MM.1S (cell line): ENCODE measurements at regions not wholly inside any gene's neighbourhood (a gene's known extent, or its start where the extent isn't known, plus 50 kb on each side); places are given as distances from the start of the nearest gene placed in this dataset.

Experiments
- EZH2 ChIP-seq: fragments of 300-600 bp; sonication (generic); optimal IDR thresholded peaks from 2 replicates; pipeline ENCODE3; 2017; ENCODE audit warnings: low read depth, mild to moderate bottlenecking, antibody characterized with exemption, low read length, mixed read lengths
- TF ChIP-seq, protein P1 (sequence below): fragments of 300-600 bp; sonication (generic); IDR thresholded peaks from 2 replicates; pipeline ENCODE4 v1.5.1; 2016; ENCODE audit warnings: antibody characterized with exemption, low read length, mixed read lengths

DNA sequence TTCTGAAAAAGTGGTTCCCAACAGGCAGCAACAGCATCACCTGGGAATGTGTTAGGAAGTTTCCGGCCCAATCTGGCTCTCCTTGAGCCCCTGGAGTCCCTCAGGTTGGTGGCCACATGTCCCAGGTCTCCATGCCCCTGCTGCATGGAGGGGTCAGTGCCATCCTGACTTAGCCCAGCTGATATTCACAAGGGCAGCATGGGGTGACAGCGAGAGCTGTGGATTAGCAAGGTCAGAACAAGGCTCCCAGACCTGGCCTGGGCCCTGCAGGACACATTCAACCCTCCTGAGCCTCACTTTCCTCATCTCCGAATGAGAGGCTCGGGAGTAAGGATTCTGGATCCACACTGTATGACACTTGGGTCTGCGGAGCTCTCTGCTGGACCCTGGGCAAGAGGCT lies 243.8 kb upstream of the TLE3 start:
- TF ChIP-seq, protein P1, sequence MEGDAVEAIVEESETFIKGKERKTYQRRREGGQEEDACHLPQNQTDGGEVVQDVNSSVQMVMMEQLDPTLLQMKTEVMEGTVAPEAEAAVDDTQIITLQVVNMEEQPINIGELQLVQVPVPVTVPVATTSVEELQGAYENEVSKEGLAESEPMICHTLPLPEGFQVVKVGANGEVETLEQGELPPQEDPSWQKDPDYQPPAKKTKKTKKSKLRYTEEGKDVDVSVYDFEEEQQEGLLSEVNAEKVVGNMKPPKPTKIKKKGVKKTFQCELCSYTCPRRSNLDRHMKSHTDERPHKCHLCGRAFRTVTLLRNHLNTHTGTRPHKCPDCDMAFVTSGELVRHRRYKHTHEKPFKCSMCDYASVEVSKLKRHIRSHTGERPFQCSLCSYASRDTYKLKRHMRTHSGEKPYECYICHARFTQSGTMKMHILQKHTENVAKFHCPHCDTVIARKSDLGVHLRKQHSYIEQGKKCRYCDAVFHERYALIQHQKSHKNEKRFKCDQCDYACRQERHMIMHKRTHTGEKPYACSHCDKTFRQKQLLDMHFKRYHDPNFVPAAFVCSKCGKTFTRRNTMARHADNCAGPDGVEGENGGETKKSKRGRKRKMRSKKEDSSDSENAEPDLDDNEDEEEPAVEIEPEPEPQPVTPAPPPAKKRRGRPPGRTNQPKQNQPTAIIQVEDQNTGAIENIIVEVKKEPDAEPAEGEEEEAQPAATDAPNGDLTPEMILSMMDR: no peak
- no peak for TF ChIP-seq EZH2
